Lung (tissue), 11 donors: ENCODE measurements at regions not wholly inside any gene's neighbourhood (a gene's known extent, or its start where the extent isn't known, plus 50 kb on each side); places are given as distances from the start of the nearest gene placed in this dataset.

Experiments
- ATAC-seq: fragments of 200-7000 bp; cut with Tn5 transposase; one replicate; pipeline ENCODE4 v1.9.1; 2020; ENCODE audit warnings: moderate number of reproducible peaks; ENCODE audit not compliant: insufficient read depth, low FRiP score
- DNase-seq, 3 donors: peaks; one replicate each; pipeline ENCODE4 v3.0.0-alpha.2; 2013 to 2017
- H3K27ac ChIP-seq, 2 donors: one replicate each; pipeline ENCODE4 v1.5.1; 2013; ENCODE audit warnings: mild to moderate bottlenecking in 2 of 2, moderate library complexity in 2 of 2, control low read depth in 1 of 2, inconsistent platforms in 1 of 2, low read depth in 1 of 2, low read length in 1 of 2
- H3K27me3 ChIP-seq, 3 donors: one replicate each; pipeline ENCODE4 v1.5.1; 2013; ENCODE audit warnings: low read length in 2 of 3; ENCODE audit not compliant: control insufficient read depth in 3 of 3, insufficient read depth in 3 of 3
- H3K36me3 ChIP-seq, 4 donors: one replicate each; pipeline ENCODE4 v1.5.1; 2013; ENCODE audit warnings: low read length in 4 of 4, mild to moderate bottlenecking in 1 of 4, moderate library complexity in 1 of 4; ENCODE audit not compliant: control insufficient read depth in 4 of 4, insufficient read depth in 4 of 4
- H3K4me1 ChIP-seq, 5 donors: one replicate each; pipeline ENCODE4 v1.5.1; 2013; ENCODE audit warnings: low read length in 5 of 5, mild to moderate bottlenecking in 2 of 5, moderate library complexity in 1 of 5; ENCODE audit not compliant: control insufficient read depth in 5 of 5, insufficient read depth in 5 of 5
- H3K4me3 ChIP-seq: one replicate; pipeline ENCODE4 v1.5.1; 2013; ENCODE audit warnings: mild to moderate bottlenecking, control low read depth, moderate library complexity
- H3K9ac ChIP-seq, 2 donors: one replicate each; pipeline ENCODE4 v1.5.1; 2013; ENCODE audit warnings: low read length in 2 of 2, control low read depth in 1 of 2; ENCODE audit not compliant: insufficient read depth in 1 of 2
- H3K9me3 ChIP-seq, 4 donors: one replicate each; pipeline ENCODE4 v1.5.1; 2013; ENCODE audit warnings: low read length in 3 of 4, mild to moderate bottlenecking in 1 of 4, moderate library complexity in 1 of 4; ENCODE audit not compliant: control insufficient read depth in 4 of 4, insufficient read depth in 3 of 4
- WGBS, 2 donors: extraction: QIAGEN DNeasy Blood & Tissue Kit; methylation state at CpG; one replicate each; pipeline ENCODE4 v1.1.7; 2013; 5-methylcytosine and 5-hydroxymethylcytosine counted together
- TF ChIP-seq, protein P1 (sequence below): IDR thresholded peaks from 2 replicates; pipeline ENCODE4 v1.5.1; 2012; ENCODE audit warnings: mild to moderate bottlenecking; ENCODE audit errors: control extremely low read depth, extremely low read depth
- donor health status: control.
- donor health status: control.
- donor health status: Bipolar disorder and iron deficiency.
- donor health status: healthy.
- donor health status: DM: yes; HTN: yes; CAD: no.

DNA sequence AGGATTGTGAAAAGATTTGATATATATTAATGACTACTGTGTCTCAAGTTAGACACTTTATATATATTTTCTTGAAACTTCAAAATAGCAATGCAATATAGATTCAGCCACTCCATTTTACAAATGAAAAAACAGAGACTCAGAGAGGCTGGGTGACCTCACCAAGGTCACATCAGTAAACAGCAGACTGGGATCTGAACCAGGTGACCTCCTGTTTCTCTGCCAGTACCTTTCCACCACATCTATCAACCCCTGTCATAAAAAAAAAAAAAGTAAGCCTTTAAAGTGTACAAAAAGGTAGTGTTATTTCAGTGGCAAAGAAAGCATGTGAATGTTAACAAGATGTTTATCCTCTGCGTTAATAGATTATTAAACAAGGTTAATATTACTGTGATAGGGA lies 466.5 kb upstream of the DYNLRB2 start:
- ATAC-seq (no peak), DNase-seq (no peak)
- Histone ChIP-seq H3K4me3 (no peak overlapping the region), H3K4me1 (peaks cover 0 to 23% (median 4%) of the 10 kb centered on the region in 5 donors), H3K36me3 (no peaks in the 10 kb centered on the region), H3K27me3 (no peaks in the 10 kb centered on the region), H3K9me3 (peaks cover 0 to 2% (median under 1%) of the 10 kb centered on the region in 4 donors), H3K9ac (no peak overlapping the region), H3K27ac (no peak overlapping the region)
- TF ChIP-seq, protein P1, sequence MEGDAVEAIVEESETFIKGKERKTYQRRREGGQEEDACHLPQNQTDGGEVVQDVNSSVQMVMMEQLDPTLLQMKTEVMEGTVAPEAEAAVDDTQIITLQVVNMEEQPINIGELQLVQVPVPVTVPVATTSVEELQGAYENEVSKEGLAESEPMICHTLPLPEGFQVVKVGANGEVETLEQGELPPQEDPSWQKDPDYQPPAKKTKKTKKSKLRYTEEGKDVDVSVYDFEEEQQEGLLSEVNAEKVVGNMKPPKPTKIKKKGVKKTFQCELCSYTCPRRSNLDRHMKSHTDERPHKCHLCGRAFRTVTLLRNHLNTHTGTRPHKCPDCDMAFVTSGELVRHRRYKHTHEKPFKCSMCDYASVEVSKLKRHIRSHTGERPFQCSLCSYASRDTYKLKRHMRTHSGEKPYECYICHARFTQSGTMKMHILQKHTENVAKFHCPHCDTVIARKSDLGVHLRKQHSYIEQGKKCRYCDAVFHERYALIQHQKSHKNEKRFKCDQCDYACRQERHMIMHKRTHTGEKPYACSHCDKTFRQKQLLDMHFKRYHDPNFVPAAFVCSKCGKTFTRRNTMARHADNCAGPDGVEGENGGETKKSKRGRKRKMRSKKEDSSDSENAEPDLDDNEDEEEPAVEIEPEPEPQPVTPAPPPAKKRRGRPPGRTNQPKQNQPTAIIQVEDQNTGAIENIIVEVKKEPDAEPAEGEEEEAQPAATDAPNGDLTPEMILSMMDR = no peak
- WGBS, 2 donors = 89 to 92% methylated on average over 1 of the region's 1 CpG

DNA sequence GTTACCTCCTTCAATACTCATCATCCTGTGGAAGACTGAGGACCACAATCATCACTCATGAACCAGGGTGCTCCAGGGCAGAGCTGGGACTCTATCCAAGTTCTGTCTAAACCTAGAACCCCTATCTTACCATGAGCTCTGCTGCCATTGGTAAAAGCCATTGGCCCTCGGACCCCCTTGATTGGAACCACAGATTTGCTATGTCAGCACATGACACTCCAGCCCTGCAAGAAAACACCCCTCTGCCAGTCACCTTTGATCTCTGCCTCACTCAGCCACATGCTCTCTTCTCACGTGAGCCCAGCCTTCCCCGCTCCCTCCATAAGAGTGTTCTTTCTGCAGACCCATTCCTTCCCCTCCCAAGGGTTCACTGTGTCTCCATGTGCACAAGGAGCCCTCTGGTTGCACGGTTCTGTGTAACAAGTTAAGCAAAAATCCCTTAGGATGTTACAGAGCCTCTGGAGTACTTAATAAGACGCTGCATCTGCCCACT lies 468.8 kb upstream of the DYNLRB2 start:
- Histone ChIP-seq H3K36me3 (no peaks in the 10 kb centered on the region), H3K27me3 (no peaks in the 10 kb centered on the region), H3K27ac (no peak overlapping the region), H3K4me3 (no peak overlapping the region), H3K4me1 (peaks cover 0 to 9% (median 0%) of the 10 kb centered on the region in 5 donors), H3K9ac (no peak overlapping the region), H3K9me3 (peaks cover 0 to 2% (median under 1%) of the 10 kb centered on the region in 4 donors)
- no peak for ATAC-seq
- DNase-seq = no peak
- WGBS, 2 donors = 73 to 83% methylated on average over 5 of the region's 5 CpGs
- TF ChIP-seq, protein P1 = no peak

DNA sequence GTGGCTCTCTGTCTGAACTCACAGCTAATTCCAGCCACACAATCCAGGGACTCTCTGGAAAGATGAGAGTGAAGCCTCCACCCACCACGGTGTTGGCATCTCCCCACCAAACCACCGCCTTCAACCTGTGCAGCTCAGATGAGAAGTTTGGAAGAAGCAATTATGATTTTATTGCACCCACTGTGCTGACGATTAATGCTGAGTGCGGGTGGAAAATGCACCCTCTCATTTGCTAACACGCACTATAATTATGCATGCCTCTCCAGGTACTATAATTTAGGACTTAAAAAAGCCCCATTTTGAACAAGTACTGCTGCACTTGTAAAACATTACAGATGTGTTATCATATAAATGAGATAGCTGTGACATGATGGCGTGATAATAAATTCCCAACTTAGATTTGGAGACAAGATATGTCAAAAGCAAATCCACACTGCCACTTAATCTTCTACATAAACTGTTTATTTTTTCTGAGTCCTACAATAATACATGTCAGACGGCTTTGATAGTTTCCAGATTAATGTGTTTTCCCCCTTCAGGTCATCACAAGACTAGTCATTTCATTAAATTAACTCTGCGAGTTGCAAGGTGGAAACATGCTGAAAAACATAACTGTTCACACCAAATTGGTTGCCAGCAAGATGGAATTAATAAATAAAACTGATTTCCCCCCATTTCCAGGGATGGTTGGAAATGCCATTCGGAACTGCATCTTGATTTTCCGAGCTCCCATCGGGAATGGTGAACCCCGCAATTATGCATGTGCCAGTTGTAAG lies 466.5 kb upstream of the MAF start:
- peaks cover 0 to 25% (median 2%) of the 10 kb centered on the region in 5 donors for H3K4me1 ChIP-seq
- ATAC-seq = no peak
- H3K9ac ChIP-seq = no peak overlapping the region
- no peak overlapping the region for H3K27ac ChIP-seq
- H3K4me3 ChIP-seq = no peak overlapping the region
- no peaks in the 10 kb centered on the region for H3K36me3 ChIP-seq
- H3K9me3 ChIP-seq = peaks cover 0 to 2% (median under 1%) of the 10 kb centered on the region in 4 donors
- DNase-seq = no peak
- H3K27me3 ChIP-seq = no peaks in the 10 kb centered on the region
- TF ChIP-seq, protein P1 = no peak
- WGBS, 2 donors = 77 to 84% methylated on average over 12 of the region's 12 CpGs
